HG03060 (cell line): ENCODE measurements at regions not wholly inside any gene's neighbourhood (a gene's known extent, or its start where the extent isn't known, plus 50 kb on each side); places are given as distances from the start of the nearest gene placed in this dataset.

Source experiments
- ATAC-seq: cut with Tn5 transposase; IDR thresholded peaks from one replicate; pipeline ENCODE4 v1.9.1; 2021; ENCODE audit warnings: low read depth, moderate number of reproducible peaks; ENCODE audit not compliant: unreplicated experiment

DNA sequence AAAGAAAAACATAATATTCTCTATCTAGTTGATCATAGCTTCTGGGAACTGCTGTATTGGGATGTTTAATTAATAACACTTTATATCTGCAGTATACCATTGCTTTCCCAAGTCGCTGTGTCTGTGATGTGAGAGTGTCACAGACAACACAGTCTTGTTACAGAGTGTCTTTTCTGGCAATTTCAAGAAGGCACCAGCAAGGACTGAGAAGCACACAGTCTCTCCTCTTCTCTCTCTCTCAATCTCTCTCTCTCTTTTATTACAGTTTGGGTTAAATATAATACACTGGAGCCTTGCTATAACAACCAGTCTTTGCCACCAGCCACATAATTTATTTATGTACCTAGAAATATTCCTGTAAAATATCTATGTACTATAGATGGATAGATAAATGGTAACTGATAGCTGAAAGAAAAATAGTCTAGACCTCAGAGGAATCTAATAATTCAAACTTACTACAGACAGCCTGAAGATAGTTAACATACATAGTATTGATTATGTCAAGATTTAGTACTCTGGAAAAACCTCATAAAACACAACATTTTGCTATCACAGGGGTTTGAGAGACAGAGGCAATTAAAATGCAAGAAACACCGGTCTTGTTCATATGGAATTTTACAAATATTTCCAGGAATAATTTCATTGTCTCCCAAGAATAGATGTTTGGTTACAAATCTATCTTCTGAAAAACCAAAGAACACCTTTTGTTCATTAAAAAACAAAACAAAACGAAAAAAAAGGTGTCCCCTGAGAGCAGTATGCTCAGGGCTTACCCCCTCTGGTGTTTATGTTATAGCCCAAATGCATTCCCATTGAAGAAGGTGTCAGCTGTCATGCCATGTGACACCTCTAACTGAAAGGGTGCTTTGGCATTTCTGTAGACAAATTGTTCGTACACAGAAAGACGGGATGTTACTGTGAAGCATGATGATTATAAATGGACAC, 507.8 kb downstream of the TBC1D4 start:
- no peak for ATAC-seq

DNA sequence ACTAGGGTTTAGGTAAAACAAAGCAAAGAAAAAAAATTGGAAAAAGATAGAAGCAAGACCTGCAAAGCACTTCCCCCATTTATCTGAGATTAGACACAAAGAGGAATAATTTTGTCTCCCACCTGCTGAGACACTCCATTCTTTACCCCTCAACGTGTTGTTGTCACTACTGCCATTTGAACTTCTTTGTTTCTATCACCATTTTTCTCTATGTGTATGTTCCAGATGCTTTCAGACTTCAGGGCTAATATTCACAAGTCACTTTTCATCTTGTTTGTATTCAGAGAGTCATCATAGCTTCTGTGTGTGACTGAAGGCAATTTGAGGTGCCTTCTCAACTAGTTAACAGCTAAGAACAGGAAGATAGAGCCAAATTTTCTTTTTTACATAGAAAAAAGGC, 512.5 kb downstream of the TBC1D4 start:
- ATAC-seq, result no peak

DNA sequence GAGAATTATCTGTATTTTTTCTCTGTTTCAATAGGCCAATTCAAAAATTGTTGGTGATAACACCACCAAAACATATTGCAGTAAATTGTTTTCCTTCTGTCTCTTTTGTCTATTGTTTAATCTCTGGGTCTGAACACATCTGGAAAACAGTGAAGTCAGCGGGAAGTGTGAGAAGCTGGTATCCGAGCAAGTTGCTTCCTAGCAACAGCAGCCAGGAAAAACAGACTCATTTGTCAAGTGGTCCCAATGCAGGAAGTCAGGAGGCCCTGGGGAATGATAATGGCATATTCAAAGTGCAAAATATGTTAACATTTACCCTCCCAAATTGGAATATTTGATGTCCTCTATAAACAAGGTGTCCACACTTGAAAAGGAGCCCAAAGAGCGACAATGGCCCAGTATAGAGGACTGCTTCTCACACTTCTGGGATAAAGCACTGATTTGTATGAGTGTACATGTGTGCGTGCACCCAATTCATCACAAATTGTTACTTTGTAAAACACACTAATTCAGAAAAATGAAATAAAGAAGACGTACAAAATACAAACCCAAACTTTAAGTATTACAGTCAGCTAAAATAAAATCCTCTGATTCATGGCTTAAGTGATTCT, 515.0 kb downstream of the TBC1D4 start:
- no peak for ATAC-seq

DNA sequence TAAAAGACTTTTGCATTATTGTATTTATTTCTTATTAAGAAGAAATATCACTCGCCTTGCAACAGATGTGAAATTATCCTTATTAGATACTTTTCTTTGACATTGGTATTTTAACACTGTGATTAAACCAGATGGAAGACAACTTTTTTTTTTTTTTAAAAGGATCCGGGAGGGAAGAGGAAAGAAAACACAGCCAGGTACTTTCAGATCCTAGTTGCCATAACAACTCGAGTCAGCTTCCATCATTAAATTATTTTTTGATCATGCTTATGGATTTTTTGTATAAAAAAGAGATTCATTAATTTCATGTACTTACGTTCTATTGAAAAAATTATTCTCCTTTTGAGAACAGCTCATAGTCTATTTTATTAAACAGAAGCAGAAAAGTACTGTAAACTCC, 515.7 kb downstream of the TBC1D4 start:
- no peak for ATAC-seq

DNA sequence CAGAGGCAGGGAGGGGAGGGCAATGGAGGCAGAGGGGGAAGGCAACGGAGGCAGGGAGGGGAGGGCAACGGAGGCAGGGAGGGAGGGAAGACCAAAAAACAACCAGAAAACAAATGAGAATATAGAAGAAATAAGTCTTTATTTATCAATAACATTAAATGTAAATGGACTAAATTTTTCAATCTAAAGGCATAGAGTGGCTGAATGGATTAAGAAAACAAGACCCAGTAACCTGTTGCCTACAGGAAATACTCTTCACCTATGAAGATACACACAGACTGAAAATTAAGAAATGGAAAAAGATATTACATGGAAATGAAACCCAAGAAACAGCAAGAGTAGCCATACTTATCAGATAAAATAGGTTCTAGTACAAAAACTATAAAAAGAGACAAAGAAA, 536.3 kb downstream of the TBC1D4 start:
- ATAC-seq, result no peak

DNA sequence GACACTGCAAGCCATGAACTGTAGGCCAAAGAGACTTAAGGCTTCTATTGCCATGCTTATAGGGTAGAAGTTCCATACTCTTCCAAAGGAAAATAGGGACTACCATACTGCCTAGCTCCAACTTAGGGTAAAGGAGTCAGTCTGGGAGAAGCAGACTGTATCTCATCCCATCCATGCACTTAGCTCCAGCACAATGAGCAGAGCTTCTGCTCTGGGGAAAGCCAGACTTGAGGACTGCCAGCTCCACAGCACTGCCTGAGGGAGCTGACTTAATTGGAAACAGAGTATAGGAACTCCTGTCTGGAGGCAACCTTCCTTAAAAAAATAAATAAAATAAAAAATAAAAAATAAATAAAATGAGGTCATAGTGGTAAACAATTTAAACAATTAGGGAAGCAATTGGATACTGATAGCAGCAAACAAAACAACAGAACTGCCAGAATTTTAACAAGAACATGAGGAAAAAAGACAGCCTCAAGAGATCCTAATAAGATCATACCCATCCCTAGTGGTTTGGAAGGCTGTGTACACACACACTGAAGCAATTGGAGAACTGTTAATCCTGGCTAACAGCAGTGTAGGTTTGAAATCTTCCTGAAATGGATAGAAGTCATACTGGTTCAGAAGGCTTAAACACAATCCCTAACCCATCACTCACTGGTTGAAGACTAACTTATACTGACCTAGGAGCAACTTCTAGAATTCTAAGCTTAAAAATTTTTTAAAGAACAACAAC, 550.1 kb downstream of the TBC1D4 start:
- no peak for ATAC-seq

DNA sequence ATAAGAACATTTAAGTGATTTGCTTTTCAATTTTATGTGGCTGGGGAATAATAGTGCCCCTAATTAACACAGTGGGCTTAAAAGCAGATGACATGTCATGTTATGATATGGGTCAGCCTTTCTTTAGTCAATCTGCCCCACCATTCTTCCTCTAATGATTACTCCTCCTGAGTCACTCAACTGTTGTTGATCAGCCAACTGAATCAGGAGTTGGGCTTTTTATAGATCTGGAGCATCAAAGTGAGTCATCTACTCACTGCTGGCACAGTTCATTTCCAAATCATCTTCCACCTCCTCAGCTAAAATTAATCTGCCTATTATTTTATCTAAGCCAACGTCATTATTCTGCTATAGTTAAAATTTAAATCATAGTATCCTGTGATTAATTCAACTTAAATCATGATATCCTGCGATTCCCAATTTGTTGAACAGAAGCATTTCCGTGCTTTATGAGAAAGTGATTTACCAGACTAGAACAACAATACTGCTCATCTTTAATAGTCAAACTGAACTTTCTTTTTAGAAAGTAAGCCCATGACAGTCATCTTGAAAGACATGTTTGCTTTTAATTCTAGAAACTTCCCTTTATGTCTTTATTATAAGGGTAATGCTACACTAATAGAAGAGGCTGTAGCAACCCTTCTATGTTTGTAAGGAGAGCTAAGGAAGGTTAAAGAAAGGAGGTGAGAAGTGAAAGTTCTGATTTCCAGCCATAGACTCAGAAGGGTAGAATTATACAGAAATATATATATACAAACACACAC, 551.4 kb downstream of the TBC1D4 start:
- ATAC-seq, result peak; percentile 50

DNA sequence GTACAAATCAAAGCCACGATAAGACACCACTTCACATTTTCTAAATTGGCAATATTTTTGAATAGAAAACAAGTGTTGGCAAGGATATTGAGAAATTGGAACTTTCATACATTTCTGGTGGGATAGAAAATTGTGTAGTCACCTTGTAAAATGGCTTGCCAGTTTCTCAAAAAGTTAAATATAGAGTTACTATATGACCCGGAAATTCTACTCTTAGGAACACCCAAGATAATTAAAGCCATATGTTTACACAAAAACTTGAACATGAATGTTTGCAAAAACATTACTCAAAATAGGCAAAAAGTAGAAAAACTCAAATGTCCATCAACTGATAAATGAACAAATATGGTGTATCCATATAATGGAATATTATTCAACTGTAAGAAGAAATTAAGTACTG, 552.5 kb downstream of the TBC1D4 start:
- no peak for ATAC-seq

DNA sequence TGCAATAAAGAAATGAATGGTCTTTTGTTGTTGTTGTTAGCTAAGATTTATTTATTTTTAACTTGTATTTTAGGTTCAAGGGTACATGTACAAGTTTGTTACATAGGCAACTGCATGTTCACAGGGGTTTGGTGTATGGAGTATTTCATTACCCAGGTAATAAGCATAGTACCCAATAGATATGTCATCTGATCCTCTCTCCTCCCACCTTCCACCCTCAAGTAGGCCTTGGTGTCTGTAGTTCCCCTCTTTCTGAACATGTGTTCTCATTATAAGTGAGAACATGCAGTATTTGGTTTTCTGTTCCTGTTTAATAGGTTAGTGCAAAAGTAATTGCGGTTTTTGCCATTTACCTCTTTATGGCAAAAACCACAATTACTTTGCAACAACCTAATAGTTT, 554.1 kb downstream of the TBC1D4 start:
- no peak for ATAC-seq

DNA sequence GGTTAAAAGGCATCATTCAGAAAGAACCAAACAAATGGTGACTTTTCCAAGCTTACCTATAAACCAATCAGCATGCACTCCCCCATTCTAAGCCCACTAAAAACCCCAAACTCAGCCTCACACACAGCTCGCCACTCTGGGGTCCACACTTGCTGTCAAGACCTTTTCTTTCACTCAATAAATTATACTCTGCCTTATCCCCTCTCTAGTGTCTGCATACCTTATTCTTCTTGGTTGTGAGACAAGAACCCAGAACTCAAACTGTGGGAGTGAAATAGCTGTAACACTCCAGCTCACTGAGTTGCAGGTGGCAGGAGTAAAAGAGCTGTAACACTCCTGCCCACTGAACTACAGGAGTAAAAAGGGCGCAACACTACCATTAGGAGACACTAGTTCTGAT, 559.0 kb downstream of the TBC1D4 start:
- no peak for ATAC-seq

DNA sequence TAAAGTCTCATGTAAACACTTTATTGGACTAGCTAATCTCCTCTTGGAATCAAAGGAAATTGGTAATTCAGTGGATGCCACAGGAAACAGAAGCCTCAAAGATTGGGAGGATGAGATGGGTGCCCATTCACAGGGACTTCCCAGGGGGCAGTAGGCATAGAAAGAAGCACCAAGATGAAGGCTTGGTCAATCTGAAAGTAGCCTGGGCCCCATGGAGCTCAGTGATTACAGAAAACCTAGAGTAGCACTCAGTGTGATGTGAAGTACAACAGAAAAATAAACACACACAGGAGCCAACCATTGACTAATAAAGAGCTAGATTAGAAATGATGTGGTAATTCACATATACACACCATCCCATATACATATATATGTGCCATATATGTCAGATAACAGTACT, 560.6 kb downstream of the TBC1D4 start:
- no peak for ATAC-seq

DNA sequence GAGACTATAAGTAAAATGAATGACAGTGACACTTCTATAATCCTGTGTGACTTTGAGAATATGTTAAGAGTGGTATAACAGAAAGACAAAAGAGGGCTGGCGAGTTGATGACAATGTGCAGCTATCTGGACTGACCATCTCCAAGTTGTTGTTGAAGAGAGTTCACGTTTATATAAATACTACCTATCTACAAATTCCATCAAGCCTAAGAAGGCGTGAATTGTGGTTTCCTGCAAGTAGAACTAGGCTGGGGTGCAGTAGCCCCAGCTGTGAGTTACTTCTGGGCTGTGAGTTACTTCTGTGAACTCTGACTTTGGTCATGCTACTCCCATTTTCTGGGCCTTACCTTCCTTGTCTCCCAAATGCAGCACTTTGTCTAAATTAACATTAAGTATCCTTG, 561.0 kb downstream of the TBC1D4 start:
- no peak for ATAC-seq

DNA sequence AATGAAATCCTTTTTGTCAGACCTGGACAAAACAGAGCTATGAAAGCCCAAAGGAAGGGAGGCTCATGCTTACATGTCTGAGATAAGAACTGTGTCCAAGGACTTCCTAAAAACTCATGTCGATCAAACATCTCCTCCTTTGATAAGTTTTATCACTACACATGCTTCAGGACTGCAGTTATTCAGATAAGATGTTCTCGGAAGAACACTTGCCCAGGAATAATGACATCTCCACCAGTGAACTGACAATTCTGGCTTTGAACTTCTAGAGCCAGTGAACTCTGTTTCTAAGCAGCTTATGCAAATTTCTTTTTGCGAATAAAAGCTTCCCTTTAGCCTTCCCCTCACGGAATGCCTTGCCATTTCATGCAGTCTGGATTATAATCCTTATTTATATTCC, 561.6 kb downstream of the TBC1D4 start:
- no peak for ATAC-seq

DNA sequence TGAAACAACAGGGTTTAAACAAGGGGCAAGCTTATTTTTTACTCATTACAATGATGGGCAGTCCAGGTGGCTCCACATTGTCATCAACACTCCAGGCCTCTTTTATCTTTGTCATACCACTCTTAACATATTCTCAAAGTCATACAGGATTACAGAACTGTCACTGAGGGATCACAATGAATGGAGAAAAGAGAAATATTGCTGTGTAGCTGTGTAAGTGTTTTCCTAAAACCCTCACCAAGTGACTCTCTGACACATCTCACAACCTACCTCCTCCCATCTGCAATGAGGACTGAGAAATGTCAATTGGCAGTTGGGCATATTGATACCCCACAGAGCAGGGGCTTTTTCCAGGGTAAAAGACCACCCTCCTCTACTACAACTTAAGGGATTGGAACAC, 562.1 kb downstream of the TBC1D4 start:
- no peak for ATAC-seq

DNA sequence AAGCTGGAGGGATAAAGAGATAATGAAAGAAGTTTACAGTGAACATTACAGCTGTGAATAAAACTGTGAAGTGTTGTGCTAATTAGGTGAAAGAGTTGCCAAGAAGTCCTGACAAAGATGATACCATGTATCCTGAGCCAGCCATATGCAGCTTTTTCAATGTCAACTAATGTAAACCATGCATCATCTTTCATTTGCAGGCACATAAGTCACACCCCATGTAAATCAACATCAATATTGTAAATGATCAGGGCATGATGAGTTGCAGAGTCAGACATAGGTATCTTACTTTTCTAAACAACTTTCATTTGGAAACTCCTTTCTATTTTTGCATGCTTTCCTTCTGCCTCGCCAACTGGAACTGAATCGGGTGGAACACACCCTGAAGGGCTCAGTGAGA, 569.1 kb downstream of the TBC1D4 start:
- no peak for ATAC-seq

DNA sequence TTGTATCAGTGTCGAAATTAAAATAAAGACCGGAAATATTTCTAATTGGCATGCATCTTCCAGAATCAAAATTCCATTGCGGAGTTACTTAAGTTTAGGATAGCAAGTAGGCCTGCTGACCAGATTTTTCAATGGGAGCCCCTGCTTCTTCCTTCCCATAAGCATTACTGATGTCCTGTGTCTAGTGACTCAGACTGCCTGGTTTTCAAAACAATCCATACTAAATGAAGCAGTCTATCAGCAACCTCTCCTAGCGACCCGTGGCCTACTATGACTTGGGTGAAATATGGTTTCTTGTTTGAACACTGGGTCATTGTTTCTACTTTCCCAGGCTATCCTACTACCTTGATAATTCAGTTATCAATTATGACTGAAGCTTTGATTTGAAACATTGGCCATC, 571.6 kb downstream of the TBC1D4 start:
- no peak for ATAC-seq

DNA sequence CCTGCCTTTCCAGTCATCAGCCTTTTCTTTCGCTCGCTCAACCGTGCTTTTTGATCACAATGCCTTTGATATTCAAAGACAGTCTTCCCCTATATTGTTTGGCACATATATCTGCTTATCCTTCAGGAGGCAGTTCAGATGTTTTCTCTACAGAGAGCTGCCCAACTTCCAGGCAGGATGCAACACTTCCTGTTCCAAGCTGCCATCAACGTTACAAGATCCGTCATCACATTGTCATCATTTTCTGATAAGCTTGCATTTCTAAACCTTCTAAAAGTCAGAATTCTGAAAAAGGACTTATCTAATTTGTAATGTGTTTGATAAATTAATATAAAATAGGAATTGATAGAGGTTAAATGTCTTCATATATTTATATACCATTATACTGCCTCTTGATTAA, 574.2 kb downstream of the TBC1D4 start:
- ATAC-seq, result no peak

DNA sequence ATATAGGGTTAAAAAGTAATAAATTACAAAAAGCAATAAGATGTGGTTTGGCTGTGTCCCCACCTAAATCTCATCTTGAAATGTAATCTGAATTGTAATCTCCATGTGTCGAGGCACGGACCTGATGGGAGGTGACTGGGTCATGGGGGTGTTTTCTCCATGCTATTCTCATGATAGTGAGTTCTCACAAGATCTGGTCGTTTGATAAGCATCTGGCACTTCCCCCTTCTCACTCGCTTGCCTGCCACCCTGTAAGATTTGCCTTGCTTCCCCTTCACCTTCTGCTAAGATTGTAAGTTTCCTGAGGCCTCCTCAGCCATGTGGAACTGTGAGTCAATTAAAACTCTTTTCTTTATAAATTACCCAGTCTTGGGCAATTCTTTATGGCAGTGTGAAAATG, 577.4 kb downstream of the TBC1D4 start:
- no peak for ATAC-seq

DNA sequence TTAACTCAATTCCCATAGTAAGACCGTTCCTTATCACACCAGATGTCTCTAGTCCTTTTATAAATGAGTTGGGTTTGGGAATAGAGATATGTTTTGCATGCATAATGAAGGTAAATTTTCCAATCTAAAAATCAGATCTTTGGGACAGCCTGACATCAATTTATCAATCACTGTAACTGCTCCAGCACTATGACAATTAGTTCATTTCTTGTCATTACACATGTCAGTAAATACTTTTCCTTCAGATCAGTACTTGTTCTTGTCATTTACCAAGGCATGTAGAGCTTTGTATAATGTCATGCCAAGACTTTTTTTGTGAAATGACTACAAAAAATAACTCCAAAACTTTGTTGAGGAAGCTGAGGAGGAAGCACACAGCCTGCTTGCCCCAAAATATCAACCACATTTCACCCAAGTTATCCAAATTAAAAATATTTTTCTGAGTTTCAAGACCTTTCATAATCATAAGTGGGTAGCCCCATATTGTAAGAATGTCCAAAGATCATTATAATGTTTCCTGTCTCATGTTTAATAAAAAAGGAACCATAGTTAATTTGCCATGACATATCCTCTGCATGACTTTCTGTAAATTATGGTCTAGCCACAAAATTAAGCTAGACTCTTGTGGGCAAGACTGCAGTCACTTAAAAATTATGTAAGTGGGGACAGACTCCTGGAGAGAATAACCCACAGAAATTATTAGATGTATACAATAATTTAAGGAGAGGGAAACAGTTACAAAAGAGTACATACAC, 586.8 kb downstream of the TBC1D4 start:
- no peak for ATAC-seq

DNA sequence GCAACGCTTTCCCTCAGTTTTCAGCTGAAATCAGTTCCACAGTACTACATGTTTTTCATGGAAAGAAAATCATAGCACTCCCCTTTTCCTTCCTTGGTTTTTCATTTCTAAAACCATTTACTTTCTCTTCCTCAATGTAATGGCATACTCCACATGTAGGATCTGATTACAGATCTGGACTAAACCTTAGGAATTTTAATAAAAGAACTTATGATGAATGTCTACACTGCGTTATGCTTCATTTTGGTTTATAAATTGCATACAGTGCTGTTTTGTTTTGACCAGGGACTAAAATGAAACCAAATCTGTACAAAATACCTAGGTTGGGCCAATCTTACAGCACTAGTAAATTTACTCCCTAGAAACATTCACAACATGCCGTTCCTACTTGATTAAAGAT, 589.9 kb downstream of the TBC1D4 start:
- no peak for ATAC-seq
